ENCODE measurements at regions not wholly inside any gene's neighbourhood (a gene's known extent, or its start where the extent isn't known, plus 50 kb on each side); places are given as distances from the start of the nearest gene placed in this dataset.
A peak's percentile ranks its signal among the peaks of the same experiment; 100 is the strongest.

DNA sequence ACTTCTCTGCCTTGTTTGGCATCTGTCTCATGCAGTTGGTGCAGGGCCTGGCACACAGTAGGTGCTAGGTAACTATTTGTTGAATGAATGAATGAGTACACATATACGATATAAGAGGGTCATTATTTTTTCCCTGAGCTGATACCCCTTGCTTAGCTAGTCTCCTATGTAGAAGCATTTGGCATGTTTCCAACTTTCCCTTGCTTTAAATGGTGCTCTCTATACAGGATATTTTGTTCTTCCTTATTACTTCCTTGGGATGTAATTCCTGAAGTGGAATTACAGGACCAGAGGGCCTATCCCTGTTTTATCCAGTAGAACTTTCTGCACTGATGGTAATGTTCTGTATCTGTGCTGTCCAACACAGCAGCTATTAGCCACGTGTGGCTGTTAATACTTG lies 250.1 kb upstream of the PWP1 start:
- no peak overlapping the region for H4K91ac ChIP-seq (replicated peaks; ENCODE audit: insufficient read length, low read length)
- no peak for FAIRE-seq
- no peak overlapping the region for H3K18ac ChIP-seq (ENCODE audit: extremely low read depth, low read length)
- CTCF ChIA-PET (ENCODE audit: partially characterized antibody) = interaction anchor here (0.8 to 6.9 kb wide), 6 partner anchors 13 to 304 kb away, joined by 3 to 41 read pairs (median 4); no protein-coding TSS in a partner anchor
- no peak overlapping the region for H2BK20ac ChIP-seq (ENCODE audit: low read length)
- POLR2A ChIA-PET (ENCODE audit: partially characterized antibody) = no interaction called here
- H3K23me2 ChIP-seq (ENCODE audit: low read depth, low read length) = no peaks in the 10 kb centered on the region
- peaks cover 3 to 5% (median 3%) of the 10 kb centered on the region in 4 experiments; a peak in 6 of 7 replicates for H3K4me1 ChIP-seq (replicated peaks in 1 of 4; ENCODE audit: control insufficient read depth in 3 of 4, insufficient read depth in 4 of 4, low read length in 3 of 4)
- H3K27me3 ChIP-seq (replicated peaks in 1 of 4; ENCODE audit: control insufficient read depth in 3 of 4, extremely low read depth in 1 of 4, insufficient read depth in 3 of 4, low read length in 3 of 4) = no peaks in the 10 kb centered on the region
- no peak for DNase-seq (ENCODE audit: low read depth in 1 of 2, low spot score in 2 of 2)
- no peaks in the 10 kb centered on the region for H3K79me1 ChIP-seq (ENCODE audit: low read depth, low read length)
- H3K4ac ChIP-seq (replicated peaks; ENCODE audit: insufficient read length, low read depth, low read length) = no peak overlapping the region
- no peaks in the 10 kb centered on the region for H3K9me3 ChIP-seq (ENCODE audit: insufficient read depth in 2 of 2, low read depth in 1 of 2, low read length in 1 of 2)
- H2BK5ac ChIP-seq (ENCODE audit: low read depth, low read length) = no peak overlapping the region
- no peak overlapping the region for H3K23ac ChIP-seq (ENCODE audit: insufficient read length)
- no peak overlapping the region for H4K8ac ChIP-seq (ENCODE audit: extremely low read depth, insufficient read depth, low read length)
- no peaks in the 10 kb centered on the region for H3K36me3 ChIP-seq (ENCODE audit: control insufficient read depth in 2 of 4, insufficient read depth in 4 of 4, low read length in 3 of 4)
- TF ChIP-seq POU5F1 (IDR thresholded peaks at IDR 0.05; ENCODE audit: low read depth, low read length) (no peak), EZH2 (IDR thresholded peaks at IDR 0.05; ENCODE audit: low read depth, low read length, severe bottlenecking) (no peak), EGR1 (IDR thresholded peaks at IDR 0.05; ENCODE audit: borderline replicate concordance, low read depth, low read length) (no peak), PHF8 (conservative IDR thresholded peaks at IDR 0.05; ENCODE audit: low read depth, low read length) (no peak), RXRA (IDR thresholded peaks at IDR 0.05; ENCODE audit: insufficient read depth, low read depth, low read length) (no peak), GABPA (IDR thresholded peaks at IDR 0.05; ENCODE audit: borderline replicate concordance, insufficient read depth, low read length) (no peak), RFX5 (IDR thresholded peaks at IDR 0.05; ENCODE audit: borderline replicate concordance, low read depth, low read length) (no peak), GTF2F1 (IDR thresholded peaks at IDR 0.05; ENCODE audit: borderline replicate concordance, low read depth, low read length) (no peak)
- WGBS, 2 experiments (ENCODE audit: extremely low coverage in 1 of 2, insufficient coverage in 1 of 2, insufficient read length in 1 of 2, insufficient replicate concordance in 2 of 2, low coverage in 1 of 2, low lambda C conversion rate in 2 of 2, missing lambda C conversion rate in 1 of 2) = 89% methylated on average over 2 of the region's 2 CpGs; no CpG with 5 or more reads in 1 of the 2 experiments
- H3K4me2 ChIP-seq (ENCODE audit: insufficient read depth in 1 of 2, low read depth in 2 of 2, low read length in 2 of 2) = no peak overlapping the region
- H4K5ac ChIP-seq (ENCODE audit: insufficient read length, low read depth, low read length) = no peak overlapping the region
- H2AFZ ChIP-seq (ENCODE audit: low read length) = no peak overlapping the region
- no peak overlapping the region for H2AK5ac ChIP-seq (ENCODE audit: low read depth, low read length)
- H2BK15ac ChIP-seq (ENCODE audit: low read length) = no peak overlapping the region
- no peaks in the 10 kb centered on the region for H3K79me2 ChIP-seq (ENCODE audit: control insufficient read depth in 1 of 2, insufficient read depth in 2 of 2, low read length in 2 of 2)
- H3K56ac ChIP-seq (replicated peaks; ENCODE audit: insufficient read length, low read depth, low read length) = no peak overlapping the region
- peak overlapping the region; percentile 70; the same call in 1 of the 2 replicates for H2BK12ac ChIP-seq (ENCODE audit: low read depth, low read length)
- no peak overlapping the region for H3K4me3 ChIP-seq (ENCODE audit: extremely low read depth in 1 of 4, insufficient read depth in 2 of 4, low read depth in 3 of 4, low read length in 4 of 4)
- no peak overlapping the region for H3K9ac ChIP-seq (replicated peaks in 1 of 4; ENCODE audit: extremely low read depth in 1 of 4, low read depth in 3 of 4, low read length in 3 of 4)
- no peak overlapping the region for H3K27ac ChIP-seq (ENCODE audit: low read depth, low read length)
- no peak overlapping the region for H3K14ac ChIP-seq (ENCODE audit: insufficient read length)
- no peaks in the 10 kb centered on the region for H4K20me1 ChIP-seq (replicated peaks in 1 of 2; ENCODE audit: control insufficient read depth in 1 of 2, insufficient read depth in 2 of 2, low read length in 2 of 2)
- H2BK120ac ChIP-seq (replicated peaks; ENCODE audit: low read depth, low read length) = no peak overlapping the region

All from H1 (cell line).